Neural progenitor cell (in vitro differentiated cells): ENCODE measurements at regions not wholly inside any gene's neighbourhood (a gene's known extent, or its start where the extent isn't known, plus 50 kb on each side); places are given as distances from the start of the nearest gene placed in this dataset.
A peak's percentile ranks its signal among the peaks of the same experiment; 100 is the strongest.

ENCODE experiments used
- DNase-seq: peaks from one replicate; pipeline ENCODE4 v3.0.0-alpha.2; 2016; ENCODE audit warnings: low spot score
- H2AFZ ChIP-seq: fragments of 200-600 bp; sonication (generic); replicated peaks from 2 replicates; pipeline ENCODE4 v1.6.1; 2016; ENCODE audit warnings: antibody characterized with exemption
- H3F3A ChIP-seq: fragments of 200-600 bp; sonication (generic); 2 replicates; pipeline ENCODE4 v1.6.1; 2016; ENCODE audit warnings: antibody characterized with exemption, low read depth
- H3K27ac ChIP-seq: fragments of 200-600 bp; sonication (generic); 2 replicates; pipeline ENCODE4 v1.5.1; 2016; ENCODE audit warnings: mild to moderate bottlenecking
- H3K27me3 ChIP-seq: fragments of 200-600 bp; sonication (generic); 2 replicates; pipeline ENCODE4 v1.6.1; 2016; ENCODE audit warnings: mild to moderate bottlenecking, moderate library complexity
- H3K36me3 ChIP-seq: fragments of 200-600 bp; sonication (generic); 2 replicates; pipeline ENCODE4 v1.5.1; 2016
- H3K4me1 ChIP-seq: fragments of 200-600 bp; sonication (generic); 2 replicates; pipeline ENCODE4 v1.6.1; 2016; ENCODE audit warnings: mixed run types
- H3K4me2 ChIP-seq: fragments of 200-600 bp; sonication (generic); 2 replicates; pipeline ENCODE4 v1.6.1; 2016
- H3K4me3 ChIP-seq: fragments of 200-600 bp; sonication (generic); 2 replicates; pipeline ENCODE4 v1.5.1; 2016
- H3K79me2 ChIP-seq: fragments of 200-600 bp; sonication (generic); 2 replicates; pipeline ENCODE4 v1.6.1; 2016; ENCODE audit warnings: low read depth
- H3K9ac ChIP-seq: fragments of 200-600 bp; sonication (generic); 2 replicates; pipeline ENCODE4 v1.6.1; 2016
- H3K9me3 ChIP-seq: fragments of 200-600 bp; sonication (generic); 2 replicates; pipeline ENCODE4 v1.5.1; 2016; ENCODE audit warnings: low read depth
- H4K20me1 ChIP-seq: fragments of 200-600 bp; sonication (generic); 2 replicates; pipeline ENCODE4 v1.6.1; 2016; ENCODE audit warnings: low read depth
- H3K27ac Mint-ChIP-seq: 3 replicates; pipeline ENCODE4 v1.8.0; 2021; ENCODE audit warnings: mixed read lengths
- H3K27me3 Mint-ChIP-seq: 2 replicates; pipeline ENCODE4 v1.8.0; 2022; ENCODE audit warnings: low read depth, mild to moderate bottlenecking, inconsistent platforms, moderate library complexity, mixed read lengths; ENCODE audit not compliant: insufficient read depth
- H3K36me3 Mint-ChIP-seq: 3 replicates; pipeline ENCODE4 v1.8.0; 2021; ENCODE audit warnings: mixed read lengths
- H3K4me1 Mint-ChIP-seq: 3 replicates; pipeline ENCODE4 v1.8.0; 2021; ENCODE audit warnings: mixed read lengths
- H3K4me3 Mint-ChIP-seq: 3 replicates; pipeline ENCODE4 v1.8.0; 2021; ENCODE audit warnings: mild to moderate bottlenecking, moderate library complexity, mixed read lengths
- H3K9me3 Mint-ChIP-seq: 3 replicates; pipeline ENCODE4 v1.8.0; 2020; ENCODE audit warnings: mixed read lengths
- EZH2 ChIP-seq: fragments of 200-600 bp; sonication (generic); IDR thresholded peaks from 2 replicates; pipeline ENCODE4 v1.6.1; 2017; ENCODE audit warnings: antibody characterized with exemption, mild to moderate bottlenecking, moderate library complexity
- EZH2phosphoT487 ChIP-seq: fragments of 200-600 bp; sonication (generic); IDR thresholded peaks from 2 replicates; pipeline ENCODE4 v1.6.1; 2017; ENCODE audit warnings: antibody characterized with exemption
- TF ChIP-seq, protein P1 (sequence below): fragments of 200-600 bp; sonication (generic); IDR thresholded peaks from 2 replicates; pipeline ENCODE4 v1.5.1; 2017; ENCODE audit warnings: antibody characterized with exemption, mild to moderate bottlenecking

DNA sequence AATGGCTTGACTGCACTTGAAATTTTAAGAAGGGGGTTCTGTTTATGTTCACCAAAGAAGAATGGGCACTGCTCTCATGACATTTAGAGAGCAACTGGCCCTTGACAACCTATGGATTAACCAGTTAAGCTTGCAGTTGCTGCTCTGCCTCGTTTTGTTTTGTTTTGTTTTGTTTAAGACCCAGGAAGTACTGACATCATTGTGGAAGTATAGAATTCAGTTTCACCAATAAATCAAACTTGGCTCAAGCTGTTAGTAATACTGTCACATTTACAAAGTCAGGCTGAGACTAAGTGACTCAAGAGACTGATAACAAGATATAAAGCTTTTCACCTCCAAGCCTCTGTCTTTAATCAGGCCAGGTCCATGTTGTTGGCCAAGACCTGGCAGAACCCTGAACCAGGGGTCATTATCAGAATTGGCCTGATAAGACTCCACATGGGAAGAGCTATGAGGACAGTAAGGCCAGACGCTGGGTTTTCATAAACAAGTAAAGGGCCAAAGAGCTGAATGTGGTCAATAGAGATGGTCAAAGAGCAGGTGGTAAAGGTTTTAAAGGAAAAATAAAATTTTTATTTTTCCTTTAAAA is 99.4 kb upstream of the VGLL2 start:
- H3K4me3 ChIP-seq, result no peak overlapping the region
- no peaks in the 10 kb centered on the region for H3K9me3 Mint-ChIP-seq
- H3K4me2 ChIP-seq, result no peak overlapping the region
- no peaks in the 10 kb centered on the region for H3K27me3 ChIP-seq
- no peak for DNase-seq
- no peaks in the 10 kb centered on the region for H3K9me3 ChIP-seq
- H3K27ac Mint-ChIP-seq, result no peak overlapping the region
- no peak for TF ChIP-seq EZH2phosphoT487
- no peak overlapping the region for H3K4me3 Mint-ChIP-seq
- no peaks in the 10 kb centered on the region for H3K4me1 ChIP-seq
- H3K27me3 Mint-ChIP-seq, result no peaks in the 10 kb centered on the region
- H3K36me3 ChIP-seq, result no peaks in the 10 kb centered on the region
- H2AFZ ChIP-seq, result no peak overlapping the region
- H3K9ac ChIP-seq, result no peak overlapping the region
- H3K4me1 Mint-ChIP-seq, result no peaks in the 10 kb centered on the region
- H3K79me2 ChIP-seq, result no peaks in the 10 kb centered on the region
- H3F3A ChIP-seq, result no peaks in the 10 kb centered on the region
- H4K20me1 ChIP-seq, result no peaks in the 10 kb centered on the region
- H3K36me3 Mint-ChIP-seq, result no peaks in the 10 kb centered on the region
- H3K27ac ChIP-seq, result no peak overlapping the region

DNA sequence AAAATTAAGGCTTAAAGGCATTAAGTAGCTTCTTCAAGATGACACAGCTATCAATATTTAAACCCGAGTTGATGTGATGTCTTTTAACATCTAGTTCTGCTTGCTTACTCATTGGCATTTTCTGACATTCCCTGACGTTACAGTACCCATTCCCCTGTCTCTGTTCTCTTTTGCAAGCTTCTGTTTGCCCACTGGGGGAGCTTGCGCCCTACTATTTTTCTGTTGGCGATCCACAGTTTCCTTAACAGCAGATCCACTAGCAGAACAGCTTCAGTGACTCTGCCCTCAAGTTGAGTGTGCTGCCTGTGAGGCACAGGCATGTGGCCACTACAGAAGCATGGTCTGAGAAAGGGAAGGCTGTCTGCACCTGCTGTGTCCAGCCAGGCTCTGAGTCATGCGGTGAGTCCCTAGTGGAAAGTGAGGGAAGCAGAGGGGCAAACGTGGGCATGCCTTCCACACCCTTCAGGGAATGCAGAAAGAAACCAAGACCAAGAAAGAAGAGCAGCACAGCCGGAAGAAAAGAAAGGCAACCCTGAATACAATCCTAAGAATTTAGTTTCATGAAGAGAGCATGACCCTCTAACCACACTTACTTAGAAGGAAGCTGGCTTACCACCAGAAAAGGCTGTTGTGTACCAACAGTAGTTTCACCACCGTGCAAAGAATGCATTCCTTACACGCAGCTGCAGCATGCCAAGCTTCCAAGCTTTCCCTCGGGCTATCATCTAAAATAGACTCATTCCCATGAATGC is 97.7 kb upstream of the VGLL2 start:
- Histone ChIP-seq H4K20me1 (no peaks in the 10 kb centered on the region), H3K36me3 (no peaks in the 10 kb centered on the region), H3K4me2 (no peak overlapping the region), H3K9me3 (no peaks in the 10 kb centered on the region), H3K4me3 (no peak overlapping the region), H3K27ac (no peak overlapping the region), H3K4me1 (no peaks in the 10 kb centered on the region), H3F3A (no peaks in the 10 kb centered on the region), H3K79me2 (no peaks in the 10 kb centered on the region), H3K27me3 (no peaks in the 10 kb centered on the region), H2AFZ (no peak overlapping the region), H3K9ac (no peak overlapping the region)
- Mint-ChIP-seq H3K4me3 (no peak overlapping the region), H3K4me1 (no peaks in the 10 kb centered on the region), H3K36me3 (no peaks in the 10 kb centered on the region), H3K27ac (no peak overlapping the region), H3K9me3 (no peaks in the 10 kb centered on the region), H3K27me3 (no peaks in the 10 kb centered on the region)
- TF ChIP-seq EZH2phosphoT487, result no peak
- TF ChIP-seq, protein P1, sequence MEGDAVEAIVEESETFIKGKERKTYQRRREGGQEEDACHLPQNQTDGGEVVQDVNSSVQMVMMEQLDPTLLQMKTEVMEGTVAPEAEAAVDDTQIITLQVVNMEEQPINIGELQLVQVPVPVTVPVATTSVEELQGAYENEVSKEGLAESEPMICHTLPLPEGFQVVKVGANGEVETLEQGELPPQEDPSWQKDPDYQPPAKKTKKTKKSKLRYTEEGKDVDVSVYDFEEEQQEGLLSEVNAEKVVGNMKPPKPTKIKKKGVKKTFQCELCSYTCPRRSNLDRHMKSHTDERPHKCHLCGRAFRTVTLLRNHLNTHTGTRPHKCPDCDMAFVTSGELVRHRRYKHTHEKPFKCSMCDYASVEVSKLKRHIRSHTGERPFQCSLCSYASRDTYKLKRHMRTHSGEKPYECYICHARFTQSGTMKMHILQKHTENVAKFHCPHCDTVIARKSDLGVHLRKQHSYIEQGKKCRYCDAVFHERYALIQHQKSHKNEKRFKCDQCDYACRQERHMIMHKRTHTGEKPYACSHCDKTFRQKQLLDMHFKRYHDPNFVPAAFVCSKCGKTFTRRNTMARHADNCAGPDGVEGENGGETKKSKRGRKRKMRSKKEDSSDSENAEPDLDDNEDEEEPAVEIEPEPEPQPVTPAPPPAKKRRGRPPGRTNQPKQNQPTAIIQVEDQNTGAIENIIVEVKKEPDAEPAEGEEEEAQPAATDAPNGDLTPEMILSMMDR, result peak; percentile 36
- peak; percentile 4 for DNase-seq

DNA sequence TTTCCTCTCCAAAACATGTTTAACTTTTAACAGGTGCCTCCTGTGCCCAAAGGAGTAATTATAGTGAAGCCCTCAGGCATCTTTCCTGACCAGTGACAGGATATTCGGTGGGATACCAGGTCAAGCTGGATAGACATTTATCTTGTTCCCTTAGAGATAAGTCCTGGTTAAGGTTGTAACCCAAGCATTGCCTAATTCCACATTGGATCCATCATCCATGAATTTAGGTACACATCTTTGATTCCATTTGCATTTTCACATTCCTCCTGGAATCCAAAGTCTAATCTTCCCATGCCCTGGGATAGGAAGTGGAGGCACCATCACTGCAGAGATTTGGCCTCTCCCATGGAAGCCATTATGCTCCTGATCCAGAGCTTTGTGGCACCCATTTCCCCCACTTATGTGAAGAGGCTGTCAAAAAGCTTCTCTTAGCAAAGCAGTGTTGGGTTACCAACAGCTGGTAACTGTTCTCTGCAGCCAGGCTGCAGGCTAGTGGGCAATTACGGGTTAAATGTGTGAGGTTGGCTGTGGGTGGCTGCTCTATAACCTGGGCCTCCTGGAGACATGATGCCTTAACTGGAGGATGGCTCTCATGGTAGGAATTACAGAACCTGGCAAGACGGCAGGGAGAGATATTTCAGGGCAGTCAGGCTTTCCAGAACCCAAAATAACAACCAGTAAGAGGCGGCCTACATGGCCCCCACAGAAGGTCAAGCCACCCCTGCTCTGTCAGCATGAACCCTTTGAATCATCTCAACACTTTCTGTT is 96.9 kb upstream of the VGLL2 start:
- no peaks in the 10 kb centered on the region for H3K36me3 Mint-ChIP-seq

More for the DNA sequence above, 96.9 kb upstream of the VGLL2 start:
- Histone ChIP-seq H3K4me2 (no peak overlapping the region), H3K4me3 (no peak overlapping the region), H3K36me3 (no peaks in the 10 kb centered on the region), H3K9me3 (no peaks in the 10 kb centered on the region), H2AFZ (no peak overlapping the region), H3K4me1 (no peaks in the 10 kb centered on the region), H3K79me2 (no peaks in the 10 kb centered on the region), H3K9ac (no peak overlapping the region), H3K27me3 (no peaks in the 10 kb centered on the region), H4K20me1 (no peaks in the 10 kb centered on the region), H3F3A (no peaks in the 10 kb centered on the region), H3K27ac (no peak overlapping the region)
- H3K27me3 Mint-ChIP-seq, result no peaks in the 10 kb centered on the region
- no peak for DNase-seq
- H3K4me1 Mint-ChIP-seq, result no peaks in the 10 kb centered on the region
- H3K27ac Mint-ChIP-seq, result no peak overlapping the region
- H3K4me3 Mint-ChIP-seq, result no peak overlapping the region
- no peaks in the 10 kb centered on the region for H3K9me3 Mint-ChIP-seq
- TF ChIP-seq EZH2phosphoT487 (no peak), EZH2 (no peak)
- TF ChIP-seq, protein P1, result no peak
